GM21825 (cell line): ENCODE measurements at regions not wholly inside any gene's neighbourhood (a gene's known extent, or its start where the extent isn't known, plus 50 kb on each side); places are given as distances from the start of the nearest gene placed in this dataset.

Experiments
- ATAC-seq: cut with Tn5 transposase; IDR thresholded peaks from one replicate; pipeline ENCODE4 v1.9.1; 2021; ENCODE audit warnings: mild to moderate bottlenecking, moderate library complexity; ENCODE audit not compliant: unreplicated experiment

GRCh38 chr3:99458013-99458412, 180.4 kb upstream of the COL8A1 start:
- ATAC-seq: no peak

GRCh38 chr3:99442599-99442998, 195.8 kb upstream of the COL8A1 start:
- ATAC-seq: no peak

- ATAC-seq: no peak
These were observed 198.5 kb upstream of the COL8A1 start for GRCh38 chr3:99439892-99440291.

DNA sequence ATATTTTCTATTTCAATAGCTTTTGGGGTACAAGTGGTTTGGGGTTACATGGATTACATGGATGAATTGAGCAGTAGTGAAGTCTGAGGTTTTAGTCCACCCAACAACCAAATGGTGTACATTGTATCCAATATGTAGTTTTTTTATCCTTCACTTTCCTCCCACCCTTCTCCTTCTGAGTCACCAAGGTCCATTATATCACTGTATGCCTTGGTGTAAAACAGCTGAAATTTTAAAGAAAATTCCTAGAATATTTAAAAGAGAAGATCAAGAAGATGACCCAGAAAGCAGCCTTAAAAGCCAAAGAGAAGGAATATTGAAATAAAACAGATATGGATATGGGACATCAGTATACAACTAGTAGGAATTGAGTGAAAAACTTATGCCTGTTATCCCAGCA, 204.2 kb upstream of the COL8A1 start:
- ATAC-seq: no peak

DNA sequence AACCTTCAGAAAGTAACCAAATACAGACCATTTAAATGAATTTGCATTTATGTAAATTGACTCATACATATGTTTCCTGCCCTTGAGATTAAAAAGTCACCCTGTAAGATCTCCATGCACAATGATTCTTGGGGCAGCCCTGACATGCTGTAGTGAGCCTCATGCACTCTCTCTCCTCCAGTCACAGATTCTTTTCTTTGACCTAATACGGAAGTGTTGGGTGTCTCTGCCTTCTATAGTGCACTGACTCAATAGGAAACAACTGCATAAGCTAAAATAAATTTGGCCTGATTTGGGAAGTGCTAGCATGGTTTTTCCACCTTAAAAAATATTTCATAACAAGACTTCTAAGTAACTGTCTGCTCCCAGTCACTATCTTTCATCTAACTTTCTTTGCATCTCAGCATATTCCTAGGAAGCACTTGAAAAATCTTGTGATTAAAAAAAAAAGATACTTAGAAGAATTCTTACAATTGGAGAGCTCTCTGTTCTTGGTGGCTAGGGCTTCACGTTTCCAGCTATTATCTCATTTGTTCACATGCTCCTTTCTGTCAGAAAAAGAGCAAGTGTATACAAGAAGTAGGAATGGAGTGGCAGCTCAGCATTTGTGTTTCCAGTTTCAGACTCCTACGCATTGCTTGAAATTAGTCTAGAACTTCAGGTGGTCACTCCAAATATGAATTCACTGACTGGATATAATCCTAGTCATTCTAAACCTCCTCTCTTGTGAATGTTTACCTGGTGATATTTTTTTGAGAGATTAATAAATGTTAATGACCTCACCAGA, 207.9 kb upstream of the COL8A1 start:
- peak; percentile 51 for ATAC-seq

- ATAC-seq: no peak
These were observed 208.9 kb upstream of the COL8A1 start for GRCh38 chr3:99429502-99429901.

GRCh38 chr3:99425930-99426329, 212.5 kb upstream of the COL8A1 start:
- ATAC-seq: no peak

DNA sequence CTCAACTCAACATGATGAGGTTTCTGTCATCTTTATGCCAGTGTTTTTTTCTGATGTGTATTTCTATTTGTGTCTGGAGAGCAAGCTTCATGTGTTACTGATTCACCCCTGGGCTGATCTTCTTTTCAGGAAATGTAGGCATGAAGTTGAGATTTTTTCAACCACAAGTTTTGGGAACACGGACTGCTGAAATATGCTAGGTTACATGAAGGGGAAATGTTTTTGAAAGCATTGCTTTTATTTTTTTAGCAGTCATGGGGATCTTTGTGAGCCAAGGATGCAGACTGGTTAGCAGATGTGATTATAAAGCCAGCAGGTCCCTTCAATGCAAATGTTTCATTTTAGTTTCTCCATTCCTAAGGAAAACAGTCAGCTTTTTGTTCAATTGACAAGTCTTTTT, 219.3 kb upstream of the COL8A1 start:
- ATAC-seq: peak; percentile 12

GRCh38 chr3:99418709-99419108, 219.7 kb upstream of the COL8A1 start:
- ATAC-seq: peak; percentile 80

- ATAC-seq: peak; percentile 74
These were observed 220.2 kb upstream of the COL8A1 start for GRCh38 chr3:99418209-99418635.

DNA sequence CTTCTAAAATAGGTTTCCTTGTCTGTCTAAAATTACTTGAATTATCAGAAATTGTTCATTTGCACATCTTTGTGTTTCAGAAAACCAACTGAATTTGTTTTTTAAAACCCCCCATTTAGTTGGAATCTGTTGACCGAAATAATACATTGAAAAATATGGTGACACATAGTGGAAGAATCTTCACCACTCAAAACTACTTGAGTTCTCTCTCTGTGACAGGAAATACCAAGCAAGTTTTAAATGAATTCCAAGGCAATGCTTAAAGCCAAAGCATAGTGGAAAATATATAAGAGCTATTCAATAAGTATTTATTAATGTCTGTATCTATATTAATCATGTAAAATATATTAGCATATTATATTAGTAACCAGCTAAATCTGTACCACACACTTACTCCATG, 224.9 kb upstream of the COL8A1 start:
- no peak for ATAC-seq

- ATAC-seq: peak; percentile 75
These were observed 227.5 kb upstream of the COL8A1 start for GRCh38 chr3:99410789-99411311.

DNA sequence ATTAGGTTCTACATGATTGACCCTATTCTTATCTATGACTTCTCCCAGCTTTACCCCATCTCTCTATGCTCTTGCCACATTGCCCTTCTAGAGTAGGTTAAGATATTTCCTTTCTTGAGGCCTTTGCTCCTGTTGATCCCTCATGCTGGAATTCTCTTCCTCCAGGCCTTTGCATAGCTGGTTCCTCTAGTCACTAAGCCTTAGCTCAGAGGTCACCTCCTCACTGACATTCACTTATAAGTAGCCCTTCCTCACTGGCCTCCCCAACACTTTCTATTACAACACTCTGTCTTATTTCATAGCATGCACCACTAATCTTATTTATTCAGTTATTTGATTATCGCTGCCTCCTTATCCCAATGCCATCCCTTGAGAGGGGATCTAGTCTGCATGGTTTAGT, 228.4 kb upstream of the COL8A1 start:
- no peak for ATAC-seq

- peak; percentile 50 for ATAC-seq
These were observed 231.1 kb upstream of the COL8A1 start for GRCh38 chr3:99407257-99407656.

DNA sequence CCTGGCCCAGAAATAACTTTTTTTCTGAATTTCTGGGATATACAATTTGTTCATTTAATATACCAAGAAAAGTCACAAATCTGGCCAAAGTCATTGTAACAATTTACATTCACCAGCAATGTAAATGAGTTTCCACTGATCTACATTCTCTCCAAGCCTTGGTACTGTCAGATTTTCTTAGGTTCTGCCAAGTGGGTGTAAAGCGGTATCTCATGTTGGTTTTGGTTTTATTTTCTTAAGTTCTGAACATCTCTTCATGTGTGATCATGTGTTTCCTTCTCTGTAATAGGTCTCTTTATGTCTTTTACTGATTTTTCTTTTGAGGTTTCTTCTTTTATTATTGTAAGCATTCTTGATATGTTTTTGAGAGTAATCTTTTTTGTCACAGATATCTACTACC, 235.6 kb upstream of the COL8A1 start:
- no peak for ATAC-seq

GRCh38 chr3:99400352-99400751, 238.0 kb upstream of the COL8A1 start:
- no peak for ATAC-seq

GRCh38 chr3:99396651-99397275, 241.6 kb upstream of the COL8A1 start:
- no peak for ATAC-seq

GRCh38 chr3:99394831-99395778, 243.3 kb upstream of the COL8A1 start:
- ATAC-seq: no peak

- no peak for ATAC-seq
These were observed 244.4 kb upstream of the COL8A1 start for GRCh38 chr3:99393961-99394360.

DNA sequence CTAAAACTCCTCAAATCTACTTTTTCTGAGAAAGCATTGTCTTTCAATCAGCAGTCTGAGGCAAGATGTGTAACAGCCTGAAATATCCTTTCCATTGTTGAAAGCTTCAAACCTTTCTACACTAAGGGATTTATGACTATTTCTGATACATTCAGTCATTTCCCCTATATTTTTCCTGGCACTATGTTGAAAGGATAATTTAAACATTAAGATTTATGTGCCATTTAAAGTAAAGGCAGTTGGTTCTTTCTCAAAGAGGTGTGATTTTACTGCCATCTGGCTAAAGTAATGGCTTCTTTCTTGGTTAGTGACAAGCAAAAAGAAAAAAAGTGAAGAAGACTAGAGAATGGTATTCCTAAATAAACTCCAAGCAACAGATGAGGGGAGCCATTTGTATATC, 249.6 kb upstream of the COL8A1 start:
- no peak for ATAC-seq

- ATAC-seq: no peak
These were observed 253.8 kb upstream of the COL8A1 start for GRCh38 chr3:99384596-99384995.
